Loucy (cell line): ENCODE measurements at regions not wholly inside any gene's neighbourhood (a gene's known extent, or its start where the extent isn't known, plus 50 kb on each side); places are given as distances from the start of the nearest gene placed in this dataset.

Experiments used
- EZH2phosphoT487 ChIP-seq: fragments of 200-600 bp; IDR thresholded peaks from 2 replicates; pipeline ENCODE4 v1.6.1; 2018; ENCODE audit warnings: antibody characterized with exemption, mild to moderate bottlenecking, moderate library complexity, borderline replicate concordance
- TF ChIP-seq, protein P1 (sequence below): fragments of 200-600 bp; sonication (generic); conservative IDR thresholded peaks from 2 replicates; pipeline ENCODE4 v1.5.1; 2014; ENCODE audit warnings: mild to moderate bottlenecking, antibody characterized with exemption, low read length

DNA sequence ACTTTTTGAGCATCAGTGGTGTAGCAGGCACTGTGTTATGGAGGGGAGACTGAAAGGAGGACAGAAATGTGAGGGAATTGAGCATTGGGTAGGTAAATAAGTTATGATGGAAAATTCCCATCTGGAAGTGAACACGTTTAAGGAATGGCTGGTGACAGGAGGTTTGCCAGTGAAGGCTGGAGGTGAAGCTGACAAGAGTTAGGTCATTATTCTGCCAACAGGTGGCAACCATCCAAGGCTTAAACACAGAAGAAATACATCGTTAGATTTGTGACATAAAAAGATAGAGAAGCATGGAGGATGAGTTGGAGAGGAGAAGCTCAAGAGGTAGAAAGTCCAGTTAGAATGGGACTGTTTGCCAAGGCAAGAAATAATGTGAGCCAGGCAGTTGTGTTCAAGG is 455.3 kb upstream of the SGCD start:
- TF ChIP-seq, protein P1, sequence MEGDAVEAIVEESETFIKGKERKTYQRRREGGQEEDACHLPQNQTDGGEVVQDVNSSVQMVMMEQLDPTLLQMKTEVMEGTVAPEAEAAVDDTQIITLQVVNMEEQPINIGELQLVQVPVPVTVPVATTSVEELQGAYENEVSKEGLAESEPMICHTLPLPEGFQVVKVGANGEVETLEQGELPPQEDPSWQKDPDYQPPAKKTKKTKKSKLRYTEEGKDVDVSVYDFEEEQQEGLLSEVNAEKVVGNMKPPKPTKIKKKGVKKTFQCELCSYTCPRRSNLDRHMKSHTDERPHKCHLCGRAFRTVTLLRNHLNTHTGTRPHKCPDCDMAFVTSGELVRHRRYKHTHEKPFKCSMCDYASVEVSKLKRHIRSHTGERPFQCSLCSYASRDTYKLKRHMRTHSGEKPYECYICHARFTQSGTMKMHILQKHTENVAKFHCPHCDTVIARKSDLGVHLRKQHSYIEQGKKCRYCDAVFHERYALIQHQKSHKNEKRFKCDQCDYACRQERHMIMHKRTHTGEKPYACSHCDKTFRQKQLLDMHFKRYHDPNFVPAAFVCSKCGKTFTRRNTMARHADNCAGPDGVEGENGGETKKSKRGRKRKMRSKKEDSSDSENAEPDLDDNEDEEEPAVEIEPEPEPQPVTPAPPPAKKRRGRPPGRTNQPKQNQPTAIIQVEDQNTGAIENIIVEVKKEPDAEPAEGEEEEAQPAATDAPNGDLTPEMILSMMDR, result no peak
- no peak for TF ChIP-seq EZH2phosphoT487
